OCI-LY1 (cell line): ENCODE measurements at regions not wholly inside any gene's neighbourhood (a gene's known extent, or its start where the extent isn't known, plus 50 kb on each side); places are given as distances from the start of the nearest gene placed in this dataset.

ENCODE experiments used
- CTCF ChIP-seq: fragments of 200-600 bp; sonication (generic), shearing (Covaris generic); IDR thresholded peaks from 2 replicates; pipeline ENCODE4 v1.5.1; 2017; ENCODE audit warnings: mild to moderate bottlenecking, antibody characterized with exemption, low read length, moderate library complexity, mixed read lengths
- EZH2 ChIP-seq: fragments of 200-600 bp; sonication (generic), shearing (Covaris generic); IDR thresholded peaks from 2 replicates; pipeline ENCODE4 v1.8.0; 2017; ENCODE audit warnings: borderline replicate concordance, mixed run types, mild to moderate bottlenecking, antibody characterized with exemption, low read length, moderate library complexity, mixed read lengths

GRCh38 chr5:54852007-54852406, 133.4 kb downstream of the ESM1 start:
- peak; percentile 30 for TF ChIP-seq CTCF
- no peak for TF ChIP-seq EZH2
